ENCODE measurements at regions not wholly inside any gene's neighbourhood (a gene's known extent, or its start where the extent isn't known, plus 50 kb on each side); places are given as distances from the start of the nearest gene placed in this dataset.
"Not testable (repeated sequence)": the region's sequence is repeated elsewhere in the genome, so short reads cannot be mapped to it uniquely, and the experiment has no call there.

DNA sequence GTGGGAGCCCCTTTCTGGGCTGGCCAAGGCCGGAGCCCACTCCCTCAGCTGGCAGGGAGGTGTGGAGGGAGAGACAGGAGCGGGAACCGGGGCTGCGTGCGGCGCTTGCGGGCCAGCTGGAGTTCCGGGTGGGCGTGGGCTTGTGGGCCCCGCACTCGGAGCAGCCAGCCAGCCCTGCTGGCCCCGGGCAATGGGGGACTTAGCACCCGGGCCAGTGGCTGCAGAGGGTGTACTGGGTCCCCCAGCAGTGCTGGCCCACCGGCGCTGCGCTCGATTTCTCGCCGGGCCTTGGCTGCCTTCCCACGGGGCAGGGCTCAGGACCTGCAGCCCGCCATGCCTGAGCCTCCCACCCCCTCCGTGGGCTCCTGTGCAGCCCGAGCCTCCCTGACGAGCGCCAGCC, 1082.5 kb downstream of the PCDH17 start:
- TF ChIP-seq, protein P1, sequence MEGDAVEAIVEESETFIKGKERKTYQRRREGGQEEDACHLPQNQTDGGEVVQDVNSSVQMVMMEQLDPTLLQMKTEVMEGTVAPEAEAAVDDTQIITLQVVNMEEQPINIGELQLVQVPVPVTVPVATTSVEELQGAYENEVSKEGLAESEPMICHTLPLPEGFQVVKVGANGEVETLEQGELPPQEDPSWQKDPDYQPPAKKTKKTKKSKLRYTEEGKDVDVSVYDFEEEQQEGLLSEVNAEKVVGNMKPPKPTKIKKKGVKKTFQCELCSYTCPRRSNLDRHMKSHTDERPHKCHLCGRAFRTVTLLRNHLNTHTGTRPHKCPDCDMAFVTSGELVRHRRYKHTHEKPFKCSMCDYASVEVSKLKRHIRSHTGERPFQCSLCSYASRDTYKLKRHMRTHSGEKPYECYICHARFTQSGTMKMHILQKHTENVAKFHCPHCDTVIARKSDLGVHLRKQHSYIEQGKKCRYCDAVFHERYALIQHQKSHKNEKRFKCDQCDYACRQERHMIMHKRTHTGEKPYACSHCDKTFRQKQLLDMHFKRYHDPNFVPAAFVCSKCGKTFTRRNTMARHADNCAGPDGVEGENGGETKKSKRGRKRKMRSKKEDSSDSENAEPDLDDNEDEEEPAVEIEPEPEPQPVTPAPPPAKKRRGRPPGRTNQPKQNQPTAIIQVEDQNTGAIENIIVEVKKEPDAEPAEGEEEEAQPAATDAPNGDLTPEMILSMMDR (IDR thresholded peaks at IDR 0.05): not testable (repeated sequence)
- TF ChIP-seq POLR2A (IDR thresholded peaks at IDR 0.05): not testable (repeated sequence)

All from Peyer's patch (tissue), 4 donors.